ENCODE measurements at regions not wholly inside any gene's neighbourhood (a gene's known extent, or its start where the extent isn't known, plus 50 kb on each side); places are given as distances from the start of the nearest gene placed in this dataset.
"Not testable (repeated sequence)": the region's sequence is repeated elsewhere in the genome, so short reads cannot be mapped to it uniquely, and the experiment has no call there.

GRCh38 chr2:23029111-23029510, 355.9 kb upstream of the KLHL29 start:
- DNase-seq (ENCODE audit: low spot score) (no peak), ATAC-seq (no peak)
- intact Hi-C loops (cut with DNase I) = no loop called here

GRCh38 chr2:23029951-23030350, 355.0 kb upstream of the KLHL29 start:
- no peak for DNase-seq (ENCODE audit: low spot score)
- no peak for ATAC-seq
- intact Hi-C loops (cut with DNase I) = no loop called here

GRCh38 chr2:23034996-23035395, 350.0 kb upstream of the KLHL29 start:
- no peak for DNase-seq (ENCODE audit: low spot score)
- intact Hi-C loops (cut with DNase I) = no loop called here
- no peak for ATAC-seq

DNA sequence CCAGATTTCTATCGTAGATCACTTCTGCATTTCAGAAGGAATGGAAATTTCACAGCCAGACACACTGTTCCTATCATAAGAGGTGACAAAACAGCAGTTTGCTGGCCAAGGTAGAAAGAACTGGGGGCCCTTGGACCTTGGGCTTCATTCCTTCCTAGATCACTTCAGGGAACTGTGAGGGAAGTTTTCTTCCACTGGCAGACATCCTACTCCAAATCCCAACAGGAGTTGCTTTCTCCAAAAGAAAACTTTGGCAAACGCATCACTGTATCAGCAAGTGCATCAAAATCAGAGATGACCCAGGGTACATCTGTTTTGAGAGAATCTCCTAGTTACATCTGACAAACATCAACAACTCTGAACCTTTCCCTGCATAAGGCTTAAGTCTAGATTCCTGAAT, 348.4 kb upstream of the KLHL29 start:
- no peak for DNase-seq (ENCODE audit: low spot score)
- intact Hi-C loops (cut with DNase I) = no loop called here
- ATAC-seq = peak; percentile 75

DNA sequence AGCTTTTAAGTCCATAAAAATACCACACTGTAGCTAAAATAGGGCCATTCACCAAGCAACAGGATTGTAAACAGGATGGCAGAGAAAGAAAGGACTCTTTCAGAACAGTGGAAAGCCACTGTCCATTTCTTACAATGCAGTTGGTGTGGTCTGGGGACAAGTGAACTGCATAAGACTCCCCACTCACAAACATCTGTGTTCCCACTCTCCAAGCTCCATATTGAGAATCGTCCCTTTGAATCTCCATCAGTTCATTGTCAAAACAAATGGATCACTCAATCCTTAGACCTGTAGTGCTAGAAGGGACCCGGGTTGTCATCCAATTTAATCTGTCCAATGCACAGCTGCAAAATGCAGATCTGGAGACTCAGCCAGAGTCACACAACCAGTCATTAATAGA, 347.4 kb upstream of the KLHL29 start:
- DNase-seq (ENCODE audit: low spot score) = no peak
- intact Hi-C loops (cut with DNase I) = no loop called here
- ATAC-seq = peak; percentile 38

DNA sequence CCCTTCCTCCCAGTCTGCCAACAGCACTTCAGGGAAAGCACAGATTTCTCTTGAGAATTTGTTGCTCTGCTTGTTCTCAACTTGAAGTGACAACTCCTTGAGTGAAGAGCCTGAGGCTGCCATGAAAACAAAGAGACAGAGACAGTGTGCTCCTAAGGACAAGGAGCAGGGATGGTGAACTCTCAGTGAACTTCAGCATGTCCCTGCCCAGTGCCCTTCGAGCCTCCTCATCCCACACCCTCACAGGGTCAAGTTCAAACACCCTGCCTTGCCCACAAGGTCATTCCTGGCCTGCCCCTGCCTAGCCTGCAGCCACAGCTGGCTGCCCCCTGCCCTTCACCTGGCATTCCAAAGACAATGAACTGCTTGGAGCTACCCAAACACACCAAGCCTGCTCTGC, 343.5 kb upstream of the KLHL29 start:
- intact Hi-C loops (cut with DNase I) = no loop called here
- ATAC-seq (peak; percentile 35), DNase-seq (ENCODE audit: low spot score) (no peak)

DNA sequence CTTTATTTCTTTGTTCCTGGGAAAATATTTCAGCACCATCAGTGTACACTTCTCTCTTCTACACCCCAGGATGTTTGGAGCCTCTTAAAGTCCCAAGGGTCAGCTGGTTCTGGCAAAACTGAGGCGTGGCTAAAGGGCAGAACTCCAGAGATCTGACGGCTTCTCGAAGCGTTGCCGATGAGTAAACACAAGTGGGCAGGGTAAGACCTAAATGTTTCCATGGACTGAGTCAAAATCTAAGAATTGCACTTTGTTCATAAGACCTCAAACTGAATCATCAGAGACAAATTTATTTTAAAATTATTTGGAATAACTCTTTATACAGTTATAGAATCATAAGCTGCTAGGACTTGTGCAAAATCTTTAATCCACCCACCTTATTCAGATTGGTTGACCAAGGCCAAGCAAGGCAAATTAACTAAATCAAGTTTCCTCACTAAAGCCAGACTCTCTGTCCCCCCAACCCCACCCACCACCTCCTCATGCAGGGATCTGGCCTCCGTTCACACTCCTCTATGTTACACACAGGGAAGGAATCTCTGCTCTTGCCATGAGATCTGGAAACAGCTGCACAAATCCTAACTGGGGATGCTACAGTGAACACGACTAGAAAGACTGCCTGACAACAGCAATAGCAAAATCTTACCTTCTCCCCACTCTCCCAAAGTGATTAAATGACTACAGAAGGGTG, 342.6 kb upstream of the KLHL29 start:
- no peak for DNase-seq (ENCODE audit: low spot score)
- ATAC-seq = peak; percentile 92
- intact Hi-C loops (cut with DNase I) = no loop called here

DNA sequence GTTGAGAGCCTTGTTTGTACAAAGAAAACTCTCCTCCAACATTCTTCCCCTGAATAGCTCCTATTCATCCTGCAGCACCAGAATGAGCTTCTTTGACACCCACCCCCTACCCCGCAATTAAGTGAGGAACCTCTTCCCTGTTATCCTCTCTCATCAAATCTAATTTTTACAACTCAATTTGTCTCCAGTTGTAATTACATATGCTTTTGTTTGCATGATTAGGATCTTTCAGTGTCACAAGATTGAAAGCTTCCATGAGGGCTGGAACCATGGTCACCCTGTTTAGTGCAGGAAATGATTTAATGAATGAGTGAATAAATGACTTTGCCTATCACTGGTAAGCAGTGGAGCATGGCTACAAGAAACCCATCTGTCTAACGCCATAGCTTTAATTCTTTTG, 334.6 kb upstream of the KLHL29 start:
- no peak for DNase-seq (ENCODE audit: low spot score)
- no peak for ATAC-seq
- intact Hi-C loops (cut with DNase I) = no loop called here

- no peak for DNase-seq (ENCODE audit: low spot score)
- intact Hi-C loops (cut with DNase I) = no loop called here
- ATAC-seq = no peak
Measured at GRCh38 chr2:23053601-23054000, 331.4 kb upstream of the KLHL29 start.

DNA sequence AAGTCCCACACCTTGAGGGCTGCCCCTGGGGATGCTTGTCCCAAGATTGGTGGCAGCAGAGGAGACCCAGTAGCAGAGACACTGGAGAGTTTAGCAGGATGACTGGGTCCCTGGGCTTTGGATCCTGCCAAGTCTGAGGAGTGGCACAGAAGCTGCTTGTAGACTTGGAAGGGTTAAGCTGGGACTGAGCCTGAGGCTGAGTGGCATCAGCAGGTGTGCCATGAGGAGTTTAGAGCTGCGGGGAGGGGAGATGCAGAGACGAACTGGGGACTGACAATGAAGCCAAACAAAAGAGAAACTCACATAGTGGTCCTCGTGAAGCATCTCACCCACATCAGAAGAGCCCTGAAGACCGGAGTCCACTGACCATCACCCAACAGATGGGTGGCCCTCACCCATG, 329.7 kb upstream of the KLHL29 start:
- intact Hi-C loops (cut with DNase I) = no loop called here
- ATAC-seq = no peak
- DNase-seq (ENCODE audit: low spot score) = no peak

- ATAC-seq; intact Hi-C loops (cut with DNase I); DNase-seq (ENCODE audit: low spot score): not testable (repeated sequence)
Measured at GRCh38 chr2:23056846-23057245, 328.1 kb upstream of the KLHL29 start.

DNA sequence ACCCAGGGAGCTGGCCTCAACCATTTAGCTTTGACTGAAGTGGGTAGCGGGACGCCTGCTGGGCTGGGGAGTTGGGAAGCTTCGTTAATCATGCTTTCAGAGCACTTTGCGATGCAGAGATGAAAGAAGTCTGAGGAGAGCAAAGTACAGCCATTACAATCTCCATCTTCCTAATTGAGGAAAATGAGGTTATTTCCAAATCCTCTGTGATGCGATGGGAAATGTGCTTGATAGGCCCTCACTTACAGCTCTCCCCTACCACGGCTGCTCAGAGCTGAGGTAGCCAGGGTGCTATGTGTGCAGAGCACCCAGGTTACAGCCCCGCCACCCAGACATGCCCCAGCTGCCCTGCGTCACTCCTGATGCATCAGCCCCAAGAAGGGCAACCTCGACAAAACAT, 326.5 kb upstream of the KLHL29 start:
- intact Hi-C loops (cut with DNase I) = no loop called here
- DNase-seq (ENCODE audit: low spot score) (no peak), ATAC-seq (no peak)

DNA sequence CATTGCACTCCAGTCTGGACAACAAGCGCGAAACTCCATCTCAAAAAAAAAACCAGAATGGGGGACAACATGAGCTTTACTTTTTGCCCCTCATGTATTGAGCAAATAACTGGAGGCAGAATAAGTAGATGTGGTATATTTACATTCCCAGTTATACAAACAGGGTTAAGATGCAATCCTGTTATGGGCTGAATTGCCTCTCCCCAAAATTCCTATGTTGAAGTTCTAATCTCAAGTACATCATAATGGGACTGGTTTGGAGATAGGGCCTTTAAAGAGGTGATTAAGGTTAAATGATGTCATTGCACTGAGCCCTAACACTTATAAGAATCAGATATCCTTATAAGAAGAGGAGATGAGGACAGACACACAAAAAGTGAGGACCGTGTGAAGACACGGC, 319.8 kb upstream of the KLHL29 start:
- intact Hi-C loops (cut with DNase I) = no loop called here
- ATAC-seq (no peak), DNase-seq (ENCODE audit: low spot score) (no peak)

GRCh38 chr2:23065936-23066335, 319.0 kb upstream of the KLHL29 start:
- DNase-seq (ENCODE audit: low spot score) = no peak
- no peak for ATAC-seq
- intact Hi-C loops (cut with DNase I) = no loop called here

GRCh38 chr2:23066686-23067085, 318.3 kb upstream of the KLHL29 start:
- no peak for ATAC-seq
- intact Hi-C loops (cut with DNase I) = no loop called here
- DNase-seq (ENCODE audit: low spot score) = no peak

GRCh38 chr2:23069156-23069555, 315.8 kb upstream of the KLHL29 start:
- DNase-seq (ENCODE audit: low spot score) (no peak), ATAC-seq (no peak)
- intact Hi-C loops (cut with DNase I) = no loop called here

- DNase-seq (ENCODE audit: low spot score) (no peak), ATAC-seq (no peak)
- intact Hi-C loops (cut with DNase I) = no loop called here
Measured at GRCh38 chr2:23069923-23070322, 315.1 kb upstream of the KLHL29 start.

DNA sequence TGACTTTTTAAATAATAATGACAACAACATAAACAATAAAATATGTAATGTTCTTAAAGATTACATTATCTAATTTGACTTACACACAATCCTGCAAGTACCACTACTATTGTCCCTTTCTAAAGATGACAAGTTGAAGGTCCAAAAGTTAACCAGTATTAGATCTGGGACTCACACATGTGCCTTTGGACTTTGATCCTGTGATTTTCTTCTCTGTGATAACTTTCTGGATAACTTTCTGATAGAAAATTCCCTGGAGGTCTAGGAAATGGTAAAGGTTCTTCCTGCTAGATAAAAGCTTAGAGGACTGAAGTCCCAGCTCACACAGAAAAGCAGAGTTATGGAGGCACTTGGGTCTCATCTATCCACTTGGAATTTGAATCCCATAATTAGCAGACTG, 311.9 kb upstream of the KLHL29 start:
- ATAC-seq (no peak), DNase-seq (ENCODE audit: low spot score) (no peak)
- intact Hi-C loops (cut with DNase I) = no loop called here

DNA sequence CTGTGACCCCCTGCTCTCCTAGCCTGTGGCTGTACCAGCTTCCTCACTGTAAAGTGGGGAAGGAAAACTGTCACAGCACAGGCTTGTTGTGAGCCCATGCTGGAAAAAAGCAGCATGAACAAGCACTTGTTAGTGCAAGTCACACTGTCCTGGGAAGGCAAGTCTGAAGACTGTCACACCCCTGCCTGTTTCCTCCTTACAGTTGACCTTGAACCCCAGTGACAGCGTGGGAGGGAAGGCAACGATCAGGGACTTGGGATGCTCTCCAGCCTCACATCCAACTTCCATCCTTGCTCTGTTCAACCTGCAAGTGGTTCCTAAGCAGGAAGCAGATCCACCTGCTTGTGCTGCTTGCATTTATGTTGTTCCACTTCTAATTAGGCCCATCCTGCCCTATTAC, 311.3 kb upstream of the KLHL29 start:
- ATAC-seq = no peak
- no peak for DNase-seq (ENCODE audit: low spot score)
- intact Hi-C loops (cut with DNase I) = no loop called here

DNA sequence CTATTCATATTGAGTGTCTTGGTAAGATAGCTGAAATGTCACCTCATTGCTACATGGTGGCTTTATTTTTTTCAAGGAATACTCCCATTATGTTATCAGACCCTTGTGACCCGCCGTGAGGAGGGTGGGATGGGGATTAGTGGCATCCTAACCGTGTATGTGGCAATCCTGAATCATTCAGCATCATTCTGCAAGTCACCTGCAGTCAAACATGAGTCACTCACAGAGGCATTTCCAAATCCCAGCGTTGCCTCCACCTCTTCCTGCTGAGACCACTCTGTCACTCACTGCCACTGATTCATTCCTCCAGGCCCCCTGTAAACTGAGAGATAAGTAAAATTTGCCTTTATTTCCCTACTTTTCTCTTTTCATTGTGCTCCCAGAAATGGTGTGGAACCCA, 307.4 kb upstream of the KLHL29 start:
- ATAC-seq (no peak), DNase-seq (ENCODE audit: low spot score) (no peak)
- intact Hi-C loops (cut with DNase I) = no loop called here

DNA sequence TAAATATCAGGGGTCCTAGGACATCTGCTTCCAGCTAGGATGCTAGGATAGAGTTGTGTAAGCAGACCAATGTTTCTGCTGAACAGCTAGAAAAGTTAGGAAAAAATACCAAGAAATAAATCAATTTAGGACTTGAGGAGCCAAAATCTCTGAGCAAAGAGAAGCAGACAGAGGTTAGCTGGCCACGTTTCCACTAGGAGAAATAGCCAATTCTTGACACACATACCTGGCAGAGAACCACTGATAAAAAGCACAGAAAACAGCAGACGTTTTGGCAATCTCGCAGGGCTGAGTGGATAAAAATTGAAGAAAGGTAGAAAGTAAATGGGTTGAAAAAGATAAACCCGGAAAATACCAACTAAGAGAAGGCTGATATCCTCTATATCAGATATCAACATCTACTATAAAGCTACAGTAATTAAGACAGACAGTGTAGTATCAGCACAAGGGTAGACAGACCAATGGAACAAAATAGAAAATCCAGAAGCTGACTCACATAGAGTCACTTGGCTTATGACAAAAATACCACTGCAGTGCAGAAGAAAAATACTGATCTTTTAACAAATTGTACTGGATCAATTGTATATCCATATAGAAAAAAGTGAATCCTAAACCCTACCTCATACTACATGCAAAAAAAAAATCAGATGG, 306.1 kb upstream of the KLHL29 start:
- DNase-seq (ENCODE audit: low spot score) (no peak), ATAC-seq (peak; percentile 39)
- intact Hi-C loops (cut with DNase I) = no loop called here

All from sciatic nerve (tissue), 2 donors.